NCI-H2196 (cell line): ENCODE measurements at regions not wholly inside any gene's neighbourhood (a gene's known extent, or its start where the extent isn't known, plus 50 kb on each side); places are given as distances from the start of the nearest gene placed in this dataset.

Experiments used
- DNase-seq: peaks from one replicate; lab custom pipeline; 2025; ENCODE audit not compliant: unreplicated experiment; lab: John Stamatoyannopoulos, UW

GRCh38 chr1:96962751-96963211 is 241.2 kb downstream of the PTBP2 start:
- no peak for DNase-seq

- DNase-seq, result no peak
These were observed 243.2 kb downstream of the PTBP2 start for GRCh38 chr1:96964761-96965160.

- peak; percentile 50 for DNase-seq
These were observed 245.1 kb downstream of the PTBP2 start for GRCh38 chr1:96966536-96967138.

GRCh38 chr1:96967311-96967710 is 245.7 kb downstream of the PTBP2 start:
- no peak for DNase-seq

GRCh38 chr1:96968541-96968940 is 247.0 kb downstream of the PTBP2 start:
- no peak for DNase-seq

GRCh38 chr1:96968983-96969382 is 247.4 kb downstream of the PTBP2 start:
- no peak for DNase-seq

- DNase-seq, result no peak
These were observed 248.1 kb downstream of the PTBP2 start for GRCh38 chr1:96969656-96970163.

- DNase-seq, result no peak
These were observed 249.9 kb downstream of the PTBP2 start for GRCh38 chr1:96971439-96971838.

- DNase-seq, result no peak
These were observed 250.4 kb downstream of the PTBP2 start for GRCh38 chr1:96971849-96972602.

- DNase-seq, result no peak
These were observed 252.0 kb downstream of the PTBP2 start for GRCh38 chr1:96973605-96974004.

GRCh38 chr1:96978444-96978843 is 256.9 kb downstream of the PTBP2 start:
- DNase-seq, result no peak

- DNase-seq, result no peak
These were observed 257.3 kb downstream of the PTBP2 start for GRCh38 chr1:96978901-96979300.

GRCh38 chr1:96979304-96980268 is 258.0 kb downstream of the PTBP2 start:
- no peak for DNase-seq

- DNase-seq, result no peak
These were observed 258.9 kb downstream of the PTBP2 start for GRCh38 chr1:96980448-96980847.

GRCh38 chr1:96981181-96981580 is 259.6 kb downstream of the PTBP2 start:
- DNase-seq, result no peak

- DNase-seq, result no peak
These were observed 260.5 kb downstream of the PTBP2 start for GRCh38 chr1:96982118-96982517.

- DNase-seq, result no peak
These were observed 262.3 kb downstream of the PTBP2 start for GRCh38 chr1:96983866-96984265.

GRCh38 chr1:96987186-96987703 is 265.7 kb downstream of the PTBP2 start:
- DNase-seq, result no peak

GRCh38 chr1:96989302-96989701 is 267.7 kb downstream of the PTBP2 start:
- no peak for DNase-seq

GRCh38 chr1:96990136-96990535 is 268.6 kb downstream of the PTBP2 start:
- no peak for DNase-seq

GRCh38 chr1:96991261-96991660 is 269.7 kb downstream of the PTBP2 start:
- DNase-seq, result no peak
